IPS DF 6.9 (cell line): ENCODE measurements at regions not wholly inside any gene's neighbourhood (a gene's known extent, or its start where the extent isn't known, plus 50 kb on each side); places are given as distances from the start of the nearest gene placed in this dataset.

Experiments used
- DNase-seq: peaks from one replicate; pipeline ENCODE4 v3.0.0-alpha.2; 2013; ENCODE audit warnings: low read depth, low spot score
- H3K27ac ChIP-seq: one replicate; pipeline ENCODE4 v1.5.1; 2013; ENCODE audit warnings: low read length, control low read depth
- H3K27me3 ChIP-seq: 2 replicates; pipeline ENCODE4 v1.6.1; 2013; ENCODE audit warnings: mild to moderate bottlenecking, low read length; ENCODE audit not compliant: control insufficient read depth, insufficient read depth
- H3K36me3 ChIP-seq: 2 replicates; pipeline ENCODE4 v1.6.1; 2013; ENCODE audit warnings: low read length; ENCODE audit not compliant: control insufficient read depth, insufficient read depth
- H3K4me1 ChIP-seq: 2 replicates; pipeline ENCODE4 v1.6.1; 2013; ENCODE audit warnings: low read length; ENCODE audit not compliant: control insufficient read depth, insufficient read depth
- H3K4me3 ChIP-seq: 2 replicates; pipeline ENCODE4 v1.5.1; 2013; ENCODE audit warnings: mild to moderate bottlenecking, low read length
- H3K9me3 ChIP-seq: 2 replicates; pipeline ENCODE4 v1.6.1; 2013; ENCODE audit warnings: low read length, inconsistent platforms; ENCODE audit not compliant: control insufficient read depth, insufficient read depth
- WGBS: extraction: QIAGEN DNeasy Blood & Tissue Kit; methylation state at CpG from one replicate; pipeline ENCODE4 v1.1.7; 2013; ENCODE audit warnings: mixed read lengths, missing lambda C conversion rate; ENCODE audit not compliant: insufficient read length, insufficient coverage; 5-methylcytosine and 5-hydroxymethylcytosine counted together

GRCh38 chr12:89177802-89178395, 174.4 kb downstream of the DUSP6 start:
- H3K9me3 ChIP-seq = no peaks in the 10 kb centered on the region
- no CpG with 5 or more reads among the region's 3 CpGs for WGBS
- H3K4me1 ChIP-seq = no peaks in the 10 kb centered on the region
- no peak overlapping the region for H3K27ac ChIP-seq
- no peaks in the 10 kb centered on the region for H3K36me3 ChIP-seq
- H3K27me3 ChIP-seq = no peaks in the 10 kb centered on the region
- H3K4me3 ChIP-seq = no peak overlapping the region
- no peak for DNase-seq

GRCh38 chr12:89176676-89177075, 175.6 kb downstream of the DUSP6 start:
- no peak overlapping the region for H3K27ac ChIP-seq
- no peaks in the 10 kb centered on the region for H3K27me3 ChIP-seq
- no CpG with 5 or more reads among the region's 2 CpGs for WGBS
- H3K4me1 ChIP-seq = no peaks in the 10 kb centered on the region
- no peak for DNase-seq
- no peak overlapping the region for H3K4me3 ChIP-seq
- H3K36me3 ChIP-seq = no peaks in the 10 kb centered on the region
- H3K9me3 ChIP-seq = no peaks in the 10 kb centered on the region

GRCh38 chr12:89173678-89174077, 178.6 kb downstream of the DUSP6 start:
- no peaks in the 10 kb centered on the region for H3K9me3 ChIP-seq
- DNase-seq = no peak
- H3K4me3 ChIP-seq = no peak overlapping the region
- H3K27ac ChIP-seq = no peak overlapping the region
- H3K27me3 ChIP-seq = no peaks in the 10 kb centered on the region
- H3K36me3 ChIP-seq = no peaks in the 10 kb centered on the region
- no peaks in the 10 kb centered on the region for H3K4me1 ChIP-seq
- WGBS = 100% methylated on average over 2 of the region's 4 CpGs

GRCh38 chr12:89173096-89173495, 179.2 kb downstream of the DUSP6 start:
- no CpG with 5 or more reads among the region's 1 CpG for WGBS
- no peaks in the 10 kb centered on the region for H3K4me1 ChIP-seq

GRCh38 chr12:89172224-89172623, 180.1 kb downstream of the DUSP6 start:
- H3K4me3 ChIP-seq = no peak overlapping the region
- H3K9me3 ChIP-seq = no peaks in the 10 kb centered on the region
- no peak overlapping the region for H3K27ac ChIP-seq
- no peaks in the 10 kb centered on the region for H3K27me3 ChIP-seq
- H3K36me3 ChIP-seq = no peaks in the 10 kb centered on the region
- H3K4me1 ChIP-seq = no peaks in the 10 kb centered on the region
- no peak for DNase-seq

More at GRCh38 chr12:89173096-89173495, 179.2 kb downstream of the DUSP6 start:
- H3K4me3 ChIP-seq = no peak overlapping the region
- no peaks in the 10 kb centered on the region for H3K36me3 ChIP-seq
- no peaks in the 10 kb centered on the region for H3K27me3 ChIP-seq
- no peak for DNase-seq
- H3K9me3 ChIP-seq = no peaks in the 10 kb centered on the region
- no peak overlapping the region for H3K27ac ChIP-seq

GRCh38 chr12:89169321-89169720, 183.0 kb downstream of the DUSP6 start:
- Histone ChIP-seq H3K9me3 (no peaks in the 10 kb centered on the region), H3K27me3 (no peaks in the 10 kb centered on the region), H3K4me3 (no peak overlapping the region), H3K4me1 (no peaks in the 10 kb centered on the region), H3K27ac (no peak overlapping the region), H3K36me3 (no peaks in the 10 kb centered on the region)
- no peak for DNase-seq
- no CpG with 5 or more reads among the region's 5 CpGs for WGBS

GRCh38 chr12:89167986-89168385, 184.3 kb downstream of the DUSP6 start:
- no peak for DNase-seq
- H3K36me3 ChIP-seq = no peaks in the 10 kb centered on the region
- H3K27me3 ChIP-seq = no peaks in the 10 kb centered on the region
- H3K4me3 ChIP-seq = no peak overlapping the region
- WGBS = no CpG with 5 or more reads among the region's 3 CpGs
- H3K4me1 ChIP-seq = no peaks in the 10 kb centered on the region
- no peaks in the 10 kb centered on the region for H3K9me3 ChIP-seq
- H3K27ac ChIP-seq = no peak overlapping the region

- Histone ChIP-seq H3K27ac (no peak overlapping the region), H3K4me1 (no peaks in the 10 kb centered on the region), H3K4me3 (no peak overlapping the region), H3K27me3 (no peaks in the 10 kb centered on the region), H3K36me3 (no peaks in the 10 kb centered on the region), H3K9me3 (no peaks in the 10 kb centered on the region)
- WGBS = no CpG with 5 or more reads among the region's 1 CpG
- DNase-seq = no peak
These were observed 185.8 kb downstream of the DUSP6 start for GRCh38 chr12:89166525-89166934.

- no peaks in the 10 kb centered on the region for H3K36me3 ChIP-seq
- DNase-seq = no peak
- no peak overlapping the region for H3K4me3 ChIP-seq
- H3K27ac ChIP-seq = no peak overlapping the region
- no peaks in the 10 kb centered on the region for H3K27me3 ChIP-seq
- no peaks in the 10 kb centered on the region for H3K4me1 ChIP-seq
- no peaks in the 10 kb centered on the region for H3K9me3 ChIP-seq
- 100% methylated on average over 1 of the region's 1 CpG for whole genome bisulfite sequencing
These were observed 186.2 kb downstream of the DUSP6 start for GRCh38 chr12:89166121-89166520.

- no peaks in the 10 kb centered on the region for H3K27me3 ChIP-seq
- no peaks in the 10 kb centered on the region for H3K4me1 ChIP-seq
- H3K9me3 ChIP-seq = no peaks in the 10 kb centered on the region
- no peaks in the 10 kb centered on the region for H3K36me3 ChIP-seq
- H3K4me3 ChIP-seq = no peak overlapping the region
- DNase-seq = no peak
- no peak overlapping the region for H3K27ac ChIP-seq
These were observed 186.6 kb downstream of the DUSP6 start for GRCh38 chr12:89165703-89166102.

- no CpG with 5 or more reads among the region's 1 CpG for WGBS
These were observed 188.4 kb downstream of the DUSP6 start for GRCh38 chr12:89163918-89164317.

More at GRCh38 chr12:89163918-89164317, 188.4 kb downstream of the DUSP6 start:
- Histone ChIP-seq H3K4me1 (no peaks in the 10 kb centered on the region), H3K36me3 (no peaks in the 10 kb centered on the region), H3K9me3 (no peaks in the 10 kb centered on the region), H3K4me3 (no peak overlapping the region), H3K27ac (no peak overlapping the region), H3K27me3 (no peaks in the 10 kb centered on the region)
- DNase-seq = no peak
